GM23338 (cell line): ENCODE measurements at regions not wholly inside any gene's neighbourhood (a gene's known extent, or its start where the extent isn't known, plus 50 kb on each side); places are given as distances from the start of the nearest gene placed in this dataset.

Experiments
- ATAC-seq: fragments of 200-7000 bp; cut with Tn5 transposase; 3 replicates; pipeline ENCODE4 v1.9.1; 2020
- DNase-seq: peaks from one replicate; pipeline ENCODE4 v3.0.0-alpha.2; 2015; ENCODE audit warnings: low spot score
- H2AFZ ChIP-seq: fragments of 200-600 bp; sonication (generic); 2 replicates; pipeline ENCODE4 v1.8.0; 2016; ENCODE audit warnings: antibody characterized with exemption, mild to moderate bottlenecking, moderate library complexity
- H3F3A ChIP-seq: fragments of 200-600 bp; sonication (generic); replicated peaks from 2 replicates; pipeline ENCODE4 v1.8.0; 2017; ENCODE audit warnings: antibody characterized with exemption, mixed run types, low read depth
- H3K27ac ChIP-seq: fragments of 200-600 bp; sonication (generic); 2 replicates; pipeline ENCODE4 v1.6.1; 2016; ENCODE audit warnings: low read depth
- H3K27me3 ChIP-seq: fragments of 200-600 bp; sonication (generic); 2 replicates; pipeline ENCODE4 v1.8.0; 2016; ENCODE audit warnings: mild to moderate bottlenecking, mixed run types, moderate library complexity; ENCODE audit not compliant: insufficient read depth
- H3K36me3 ChIP-seq: fragments of 200-600 bp; sonication (generic); 2 replicates; pipeline ENCODE4 v1.8.0; 2016; ENCODE audit warnings: mild to moderate bottlenecking; ENCODE audit not compliant: insufficient read depth
- H3K4me1 ChIP-seq: fragments of 200-600 bp; sonication (generic); 2 replicates; pipeline ENCODE4 v1.8.0; 2016; ENCODE audit warnings: mild to moderate bottlenecking, moderate library complexity; ENCODE audit not compliant: insufficient read depth
- H3K4me2 ChIP-seq: fragments of 200-600 bp; sonication (generic); 2 replicates; pipeline ENCODE4 v1.7.1; 2017; ENCODE audit warnings: mixed run types
- H3K4me3 ChIP-seq: fragments of 200-600 bp; sonication (generic); 2 replicates; pipeline ENCODE4 v1.6.1; 2016; ENCODE audit warnings: mixed run types
- H3K79me2 ChIP-seq: fragments of 200-600 bp; sonication (generic); replicated peaks from 2 replicates; pipeline ENCODE4 v1.8.0; 2017; ENCODE audit warnings: mild to moderate bottlenecking; ENCODE audit not compliant: insufficient read depth
- H3K9me2 ChIP-seq: fragments of 200-600 bp; sonication (generic); 2 replicates; pipeline ENCODE4 v1.8.0; 2017; ENCODE audit not compliant: insufficient read depth
- H4K20me1 ChIP-seq: fragments of 200-600 bp; sonication (generic); replicated peaks from 2 replicates; pipeline ENCODE4 v1.8.0; 2017; ENCODE audit warnings: mild to moderate bottlenecking; ENCODE audit not compliant: insufficient read depth
- H3K27ac Mint-ChIP-seq: 2 replicates; pipeline ENCODE4 v1.8.0; 2020; ENCODE audit warnings: inconsistent platforms, mild to moderate bottlenecking, moderate library complexity, mixed read lengths
- H3K27me3 Mint-ChIP-seq: 3 replicates; pipeline ENCODE4 v1.8.0; 2022; ENCODE audit warnings: low read depth, mild to moderate bottlenecking, moderate library complexity, mixed read lengths, inconsistent platforms; ENCODE audit not compliant: insufficient read depth, poor library complexity
- H3K36me3 Mint-ChIP-seq: 3 replicates; pipeline ENCODE4 v1.8.0; 2021; ENCODE audit warnings: low read depth, mild to moderate bottlenecking, inconsistent platforms, moderate library complexity, mixed read lengths
- H3K4me1 Mint-ChIP-seq: 3 replicates; pipeline ENCODE4 v1.8.0; 2020; ENCODE audit warnings: mild to moderate bottlenecking, inconsistent platforms, mixed read lengths
- H3K4me3 Mint-ChIP-seq: 3 replicates; pipeline ENCODE4 v1.8.0; 2021; ENCODE audit warnings: moderate library complexity, mild to moderate bottlenecking, inconsistent platforms, mixed read lengths
- H3K9me3 Mint-ChIP-seq: 3 replicates; pipeline ENCODE4 v1.8.0; 2020; ENCODE audit warnings: moderate library complexity, mild to moderate bottlenecking, inconsistent platforms, mixed read lengths
- CREB1 ChIP-seq: fragments of 250-450 bp; sonication (Bioruptor Pico); IDR thresholded peaks from 2 replicates; pipeline ENCODE4 v1.5.0; 2020; ENCODE audit warnings: low read depth, mild to moderate bottlenecking, moderate library complexity
- ETS1 ChIP-seq: IDR thresholded peaks from 2 replicates; pipeline ENCODE4 v1.6.1; 2016; ENCODE audit warnings: antibody characterized with exemption
- EZH2 ChIP-seq: fragments of 200-600 bp; sonication (generic); IDR thresholded peaks from one replicate; pipeline ENCODE4 v1.8.0; 2017; ENCODE audit warnings: antibody characterized with exemption, mild to moderate bottlenecking, low read depth; ENCODE audit not compliant: unreplicated experiment
- EZH2phosphoT487 ChIP-seq: fragments of 200-600 bp; sonication (generic); IDR thresholded peaks from one replicate; pipeline ENCODE4 v1.8.1; 2018; ENCODE audit warnings: antibody characterized with exemption; ENCODE audit not compliant: unreplicated experiment
- JUNB ChIP-seq: IDR thresholded peaks from one replicate; pipeline ENCODE4 v1.6.1; 2016; ENCODE audit warnings: antibody characterized with exemption; ENCODE audit not compliant: unreplicated experiment
- NANOG ChIP-seq: IDR thresholded peaks from 2 replicates; pipeline ENCODE4 v1.6.1; 2016; ENCODE audit warnings: antibody characterized with exemption, borderline replicate concordance
- POLR2AphosphoS5 ChIP-seq: IDR thresholded peaks from 2 replicates; pipeline ENCODE4 v1.6.1; 2016; ENCODE audit warnings: antibody characterized with exemption, low read depth
- ZNF114 ChIP-seq: fragments of 250-450 bp; sonication (Bioruptor Pico); IDR thresholded peaks from 2 replicates; pipeline ENCODE4 v1.5.0; 2020; ENCODE audit warnings: mild to moderate bottlenecking, moderate library complexity
- ZNF331 ChIP-seq: fragments of 250-450 bp; sonication (Bioruptor Pico); IDR thresholded peaks from 2 replicates; pipeline ENCODE4 v1.5.0; 2020; ENCODE audit warnings: low read depth, mild to moderate bottlenecking, moderate library complexity
- ZNF462 ChIP-seq: fragments of 250-450 bp; sonication (Bioruptor Pico); IDR thresholded peaks from 2 replicates; pipeline ENCODE4 v1.5.0; 2020; ENCODE audit warnings: mild to moderate bottlenecking, moderate library complexity

- no peak for TF ChIP-seq ZNF462
- TF ChIP-seq POLR2AphosphoS5: no peak
- TF ChIP-seq ZNF114: no peak
- no peak for TF ChIP-seq NANOG
- TF ChIP-seq EZH2: no peak
These were observed 56.3 kb downstream of the RGS12 start (continued) for GRCh38 chr4:3349116-3349515.

- Mint-ChIP-seq H3K4me1 (peaks cover 13% of the 10 kb centered on the region), H3K9me3 (no peaks in the 10 kb centered on the region)
- H3K4me3 ChIP-seq: no peak overlapping the region
- no peak for TF ChIP-seq NANOG
- no peak for TF ChIP-seq CREB1 (CRISPR knock-in tag)
- no peak for TF ChIP-seq ZNF114
- TF ChIP-seq ZNF331: no peak
- TF ChIP-seq JUNB: no peak
- TF ChIP-seq ETS1: no peak
- no peak for TF ChIP-seq EZH2
- TF ChIP-seq EZH2phosphoT487: no peak
- TF ChIP-seq ZNF462: no peak
These were observed 59.2 kb downstream of the RGS12 start for GRCh38 chr4:3351997-3352396.

More at GRCh38 chr4:3351997-3352396, 59.2 kb downstream of the RGS12 start:
- Mint-ChIP-seq H3K27me3 (no peaks in the 10 kb centered on the region), H3K27ac (no peak overlapping the region), H3K4me3 (no peak overlapping the region), H3K36me3 (0 out of 3 replicates have a peak, but pooled peaks cover 5% of the 10 kb centered on the region)
- no peaks in the 10 kb centered on the region for H3K27me3 ChIP-seq
- H2AFZ ChIP-seq: no peak overlapping the region
- no peak overlapping the region for H3K27ac ChIP-seq
- H3K4me1 ChIP-seq: peaks cover 17% of the 10 kb centered on the region
- H3K79me2 ChIP-seq: no peaks in the 10 kb centered on the region
- no peak overlapping the region for H3K4me2 ChIP-seq
- no peak for DNase-seq
- no peak for ATAC-seq
- H3K36me3 ChIP-seq: no peaks in the 10 kb centered on the region
- H3F3A ChIP-seq: no peaks in the 10 kb centered on the region
- H3K9me2 ChIP-seq: no peaks in the 10 kb centered on the region
- no peaks in the 10 kb centered on the region for H4K20me1 ChIP-seq
